PC-3 (cell line): ENCODE measurements at regions not wholly inside any gene's neighbourhood (a gene's known extent, or its start where the extent isn't known, plus 50 kb on each side); places are given as distances from the start of the nearest gene placed in this dataset.

Source experiments
- ATAC-seq: fragments of 200-7000 bp; cut with Tn5 transposase; 2 replicates; pipeline ENCODE4 v1.9.1; 2020; ENCODE audit warnings: mild to moderate bottlenecking, moderate library complexity
- BruUV-seq: library from RNA; stranded (reverse); fragments of 400-500 nt; replicated peaks from 2 replicates; lab custom pipeline; 2021; lab: Mats Ljungman, UMichigan
- CTCF ChIA-PET: fragments of 300-600 bp; sonication (Branson Sonifier 250); formaldehyde crosslinking; loops from one replicate; lab custom pipeline; 2022; ENCODE audit warnings: antibody characterized with exemption; lab: Charles Lee
- POLR2A ChIA-PET: fragments of 300-600 bp; sonication (Branson Sonifier 250); formaldehyde crosslinking; loops from one replicate; lab custom pipeline; 2022; ENCODE audit warnings: antibody characterized with exemption; ENCODE audit not compliant: unreplicated experiment; lab: Charles Lee
- DNase-seq: peaks from one replicate; pipeline ENCODE4 v3.0.0-alpha.2; 2015
- H2AFZ ChIP-seq: fragments of 300-600 bp; sonication (generic); 2 replicates; pipeline ENCODE4 v1.6.0; 2016; ENCODE audit warnings: antibody characterized with exemption, low read length
- H3F3A ChIP-seq: fragments of 300-600 bp; sonication (generic); one replicate; pipeline ENCODE4 v1.6.0; 2017; ENCODE audit warnings: antibody characterized with exemption, low read length, control low read depth, mild to moderate bottlenecking; ENCODE audit not compliant: unreplicated experiment
- H3K27ac ChIP-seq: fragments of 300-600 bp; sonication (generic); 2 replicates; pipeline ENCODE4 v1.5.1; 2016; ENCODE audit warnings: mild to moderate bottlenecking, low read length
- H3K27me3 ChIP-seq: fragments of 300-600 bp; sonication (generic); 2 replicates; pipeline ENCODE4 v1.6.1; 2016; ENCODE audit warnings: low read length, mixed read lengths
- H3K36me3 ChIP-seq: fragments of 300-600 bp; sonication (generic); 2 replicates; pipeline ENCODE4 v1.6.1; 2016; ENCODE audit warnings: low read depth, mixed run types, low read length, mixed read lengths
- H3K4me1 ChIP-seq: fragments of 300-600 bp; sonication (generic); 2 replicates; pipeline ENCODE4 v1.5.1; 2016; ENCODE audit warnings: low read length; ENCODE audit not compliant: insufficient read depth
- H3K4me2 ChIP-seq: fragments of 300-600 bp; sonication (generic); 2 replicates; pipeline ENCODE4 v1.6.0; 2016; ENCODE audit warnings: low read length
- H3K4me3 ChIP-seq: fragments of 300-600 bp; sonication (generic); 2 replicates; pipeline ENCODE4 v1.5.1; 2016; ENCODE audit warnings: mild to moderate bottlenecking, low read length, mixed read lengths
- H3K79me2 ChIP-seq: fragments of 300-600 bp; sonication (generic); 2 replicates; pipeline ENCODE4 v1.6.1; 2017; ENCODE audit warnings: low read length, mixed read lengths
- H3K9ac ChIP-seq: fragments of 300-600 bp; sonication (generic); 2 replicates; pipeline ENCODE4 v1.6.0; 2016; ENCODE audit warnings: mild to moderate bottlenecking, low read length
- H3K9me2 ChIP-seq: fragments of 300-600 bp; sonication (generic); replicated peaks from 2 replicates; pipeline ENCODE4 v1.6.1; 2016; ENCODE audit warnings: mixed run types, low read length, mixed read lengths
- H3K9me3 ChIP-seq: fragments of 300-600 bp; sonication (generic); 2 replicates; pipeline ENCODE4 v1.6.1; 2016; ENCODE audit warnings: low read length, mixed read lengths
- H4K20me1 ChIP-seq: fragments of 300-600 bp; sonication (generic); 2 replicates; pipeline ENCODE4 v1.6.1; 2016; ENCODE audit warnings: low read length, mixed read lengths
- EZH2 ChIP-seq: fragments of 300-600 bp; sonication (generic); IDR thresholded peaks from one replicate; pipeline ENCODE4 v1.6.1; 2017; ENCODE audit warnings: antibody characterized with exemption, mild to moderate bottlenecking, low read length; ENCODE audit not compliant: unreplicated experiment
- EZH2phosphoT487 ChIP-seq: fragments of 300-600 bp; sonication (generic); IDR thresholded peaks from 2 replicates; pipeline ENCODE4 v1.6.1; 2018; ENCODE audit warnings: mild to moderate bottlenecking, antibody characterized with exemption, low read length, borderline replicate concordance
- intact Hi-C: fragments of 100-400 bp; cut with micrococcal nuclease; formaldehyde crosslinking; loops from 2 replicates; pipeline ENCODE4 v1.9.0; 2023
- TF ChIP-seq, protein P1 (sequence below): fragments of 300-600 bp; sonication (generic); conservative IDR thresholded peaks from 2 replicates; pipeline ENCODE4 v1.5.1; 2017; ENCODE audit warnings: antibody characterized with exemption, low read depth, mild to moderate bottlenecking, low read length

DNA sequence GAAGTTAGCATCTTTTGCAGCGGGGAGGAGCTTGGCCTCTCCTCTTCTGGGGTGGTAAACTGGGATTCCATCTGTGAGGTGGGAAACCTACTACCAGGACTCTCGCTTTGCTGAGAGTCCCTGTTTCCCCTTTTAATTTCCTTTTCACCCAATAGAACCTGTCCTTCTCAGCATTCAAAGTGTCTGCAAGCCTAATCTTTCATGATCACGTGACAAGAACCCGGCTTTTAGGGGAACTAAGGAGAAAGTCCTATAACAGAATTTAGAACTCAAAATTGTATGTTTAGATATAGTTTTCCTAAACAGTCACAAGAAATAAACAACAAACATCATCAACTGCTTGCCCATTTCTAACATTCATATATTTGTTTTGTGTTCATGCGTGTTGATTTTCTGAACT, 103.6 kb upstream of the CDH19 start:
- BruUV-seq: no TSS peak
- H3K9me3 ChIP-seq: no peaks in the 10 kb centered on the region

DNA sequence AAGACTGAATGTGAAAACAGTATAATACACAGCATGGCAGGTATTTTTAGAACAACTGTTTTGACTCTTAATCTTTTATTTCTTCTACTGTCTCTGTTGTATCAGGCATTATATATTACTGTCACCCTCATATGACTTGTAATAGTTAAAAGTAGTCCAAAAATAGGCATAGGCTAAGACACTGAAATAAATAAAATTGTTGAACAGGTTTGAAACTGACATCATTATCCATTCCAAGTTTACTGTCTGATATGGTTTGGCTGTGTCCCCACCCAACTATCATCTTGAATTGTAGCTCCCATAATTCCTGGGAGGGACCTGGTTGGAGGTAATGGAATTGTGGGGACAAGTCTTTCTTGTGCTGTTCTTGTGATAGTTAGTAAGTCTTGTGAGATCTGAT, 91.4 kb upstream of the CDH19 start:
- Histone ChIP-seq H3K27ac (no peak overlapping the region), H3K27me3 (no peaks in the 10 kb centered on the region), H3K4me2 (no peak overlapping the region), H2AFZ (no peak overlapping the region), H3K4me3 (no peak overlapping the region), H3F3A (no peaks in the 10 kb centered on the region), H3K9me2 (no peaks in the 10 kb centered on the region), H3K4me1 (no peaks in the 10 kb centered on the region), H3K79me2 (no peaks in the 10 kb centered on the region), H4K20me1 (no peaks in the 10 kb centered on the region), H3K36me3 (no peaks in the 10 kb centered on the region), H3K9me3 (no peaks in the 10 kb centered on the region), H3K9ac (no peak overlapping the region)
- BruUV-seq: no TSS peak
- no peak for ATAC-seq
- POLR2A ChIA-PET: no interaction called here
- CTCF ChIA-PET: no interaction called here
- no peak for TF ChIP-seq EZH2
- TF ChIP-seq EZH2phosphoT487: no peak
- TF ChIP-seq, protein P1, sequence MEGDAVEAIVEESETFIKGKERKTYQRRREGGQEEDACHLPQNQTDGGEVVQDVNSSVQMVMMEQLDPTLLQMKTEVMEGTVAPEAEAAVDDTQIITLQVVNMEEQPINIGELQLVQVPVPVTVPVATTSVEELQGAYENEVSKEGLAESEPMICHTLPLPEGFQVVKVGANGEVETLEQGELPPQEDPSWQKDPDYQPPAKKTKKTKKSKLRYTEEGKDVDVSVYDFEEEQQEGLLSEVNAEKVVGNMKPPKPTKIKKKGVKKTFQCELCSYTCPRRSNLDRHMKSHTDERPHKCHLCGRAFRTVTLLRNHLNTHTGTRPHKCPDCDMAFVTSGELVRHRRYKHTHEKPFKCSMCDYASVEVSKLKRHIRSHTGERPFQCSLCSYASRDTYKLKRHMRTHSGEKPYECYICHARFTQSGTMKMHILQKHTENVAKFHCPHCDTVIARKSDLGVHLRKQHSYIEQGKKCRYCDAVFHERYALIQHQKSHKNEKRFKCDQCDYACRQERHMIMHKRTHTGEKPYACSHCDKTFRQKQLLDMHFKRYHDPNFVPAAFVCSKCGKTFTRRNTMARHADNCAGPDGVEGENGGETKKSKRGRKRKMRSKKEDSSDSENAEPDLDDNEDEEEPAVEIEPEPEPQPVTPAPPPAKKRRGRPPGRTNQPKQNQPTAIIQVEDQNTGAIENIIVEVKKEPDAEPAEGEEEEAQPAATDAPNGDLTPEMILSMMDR: no peak
- intact Hi-C loops: no loop called here
- no peak for DNase-seq

More for the DNA sequence above, 103.6 kb upstream of the CDH19 start:
- H3K4me2 ChIP-seq: no peak overlapping the region
- no peaks in the 10 kb centered on the region for H3K36me3 ChIP-seq
- no peak overlapping the region for H2AFZ ChIP-seq
- no peak for ATAC-seq
- no peaks in the 10 kb centered on the region for H3K4me1 ChIP-seq
- no peak overlapping the region for H3K4me3 ChIP-seq
- H3K27me3 ChIP-seq: no peaks in the 10 kb centered on the region
- intact Hi-C loops: no loop called here
- DNase-seq: no peak
- H3K79me2 ChIP-seq: no peaks in the 10 kb centered on the region
- no peak overlapping the region for H3K9ac ChIP-seq
- CTCF ChIA-PET: no interaction called here
- no peaks in the 10 kb centered on the region for H4K20me1 ChIP-seq
- TF ChIP-seq, protein P1: no peak
- TF ChIP-seq EZH2phosphoT487 (no peak), EZH2 (no peak)
- no peaks in the 10 kb centered on the region for H3K9me2 ChIP-seq
- no peaks in the 10 kb centered on the region for H3F3A ChIP-seq
- POLR2A ChIA-PET: no interaction called here
- no peak overlapping the region for H3K27ac ChIP-seq

DNA sequence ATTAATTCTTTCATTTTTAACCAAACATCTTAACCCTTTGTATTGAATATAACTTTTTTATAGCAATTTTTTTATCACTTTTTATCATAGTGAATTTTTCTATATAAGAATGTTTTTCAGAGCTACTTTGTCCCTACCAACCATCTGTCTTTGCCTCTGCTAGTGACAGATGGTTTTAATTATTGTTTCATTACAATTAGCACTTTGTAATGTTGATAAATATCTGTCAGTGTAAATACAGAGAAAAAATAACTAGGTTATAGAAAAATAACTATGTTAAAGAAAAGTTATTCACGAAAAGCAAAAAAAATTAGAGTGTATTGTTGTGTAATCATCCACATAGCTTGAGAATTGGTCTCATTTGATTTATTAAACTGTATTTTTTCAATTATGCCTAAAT, 91.0 kb upstream of the CDH19 start:
- POLR2A ChIA-PET: no interaction called here
- Histone ChIP-seq H3K27me3 (no peaks in the 10 kb centered on the region), H3F3A (no peaks in the 10 kb centered on the region), H3K9me3 (no peaks in the 10 kb centered on the region), H3K9me2 (no peaks in the 10 kb centered on the region), H3K36me3 (no peaks in the 10 kb centered on the region), H3K27ac (no peak overlapping the region), H3K4me2 (no peak overlapping the region), H3K79me2 (no peaks in the 10 kb centered on the region), H3K9ac (no peak overlapping the region), H2AFZ (no peak overlapping the region), H4K20me1 (no peaks in the 10 kb centered on the region), H3K4me3 (no peak overlapping the region), H3K4me1 (no peaks in the 10 kb centered on the region)
- BruUV-seq: no TSS peak
- no peak for ATAC-seq
- CTCF ChIA-PET: no interaction called here
- no peak for DNase-seq
- intact Hi-C loops: no loop called here
- no peak for TF ChIP-seq EZH2phosphoT487
- TF ChIP-seq, protein P1: no peak
- TF ChIP-seq EZH2: no peak
